ENCODE measurements at regions not wholly inside any gene's neighbourhood (a gene's known extent, or its start where the extent isn't known, plus 50 kb on each side); places are given as distances from the start of the nearest gene placed in this dataset.

DNA sequence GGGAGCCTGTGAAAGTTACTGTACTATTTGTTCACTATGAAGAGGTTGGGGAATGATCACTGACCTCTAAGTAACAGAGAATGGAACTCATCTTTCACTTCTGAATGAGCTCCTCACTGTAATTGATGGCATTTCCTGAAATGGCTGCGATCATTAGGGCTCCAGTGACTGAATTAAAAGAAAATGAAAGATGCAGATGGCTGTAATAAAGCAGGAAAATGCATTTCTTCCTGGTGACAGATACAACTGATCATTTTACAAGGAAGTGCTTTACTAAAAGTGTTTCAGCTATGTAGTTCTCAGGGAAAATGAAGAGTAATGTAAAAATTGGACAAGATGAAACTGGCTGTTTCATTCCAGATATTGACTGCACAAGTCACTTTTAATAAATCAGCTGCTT, 1200.6 kb upstream of the NUDT12 start:
- no peak for DNase-seq (ENCODE audit: low spot score)

DNA sequence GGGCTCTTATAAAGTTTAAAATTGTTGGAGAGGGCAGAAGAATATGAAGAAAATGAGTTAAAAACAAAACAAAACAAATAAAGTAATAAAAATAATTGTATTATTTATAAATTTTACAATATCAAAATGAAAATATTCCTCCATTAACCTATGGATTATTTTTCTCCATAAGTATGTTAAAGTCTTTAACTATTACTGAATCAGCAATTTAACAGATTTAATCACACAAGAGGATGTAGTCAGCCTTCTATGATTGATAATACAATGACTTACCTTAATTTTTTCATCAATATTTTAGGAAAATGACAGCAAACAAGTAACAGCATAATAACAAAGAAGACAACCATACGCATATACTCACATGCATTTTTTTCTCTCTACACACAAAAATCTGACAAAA, 1195.3 kb upstream of the NUDT12 start:
- DNase-seq (ENCODE audit: low spot score): no peak

DNA sequence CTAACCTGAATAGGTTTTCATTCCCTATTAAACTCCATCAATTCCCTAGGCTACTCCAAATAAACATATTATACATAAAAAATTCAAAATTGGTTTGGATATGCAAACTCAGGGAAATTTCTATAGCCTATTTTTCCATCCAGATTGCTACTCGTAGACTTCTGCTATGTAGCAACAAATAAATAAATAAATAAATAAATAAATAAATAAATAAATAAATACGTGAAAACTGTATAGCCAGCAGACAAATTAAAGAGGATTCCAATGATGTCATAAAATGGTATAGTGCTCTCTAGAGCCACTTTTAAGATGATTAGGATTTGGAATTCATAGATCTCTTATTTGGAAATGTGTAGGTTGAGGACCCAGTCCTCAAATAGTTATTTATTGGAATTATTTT, 1193.2 kb upstream of the NUDT12 start:
- no peak for DNase-seq (ENCODE audit: low spot score)

DNA sequence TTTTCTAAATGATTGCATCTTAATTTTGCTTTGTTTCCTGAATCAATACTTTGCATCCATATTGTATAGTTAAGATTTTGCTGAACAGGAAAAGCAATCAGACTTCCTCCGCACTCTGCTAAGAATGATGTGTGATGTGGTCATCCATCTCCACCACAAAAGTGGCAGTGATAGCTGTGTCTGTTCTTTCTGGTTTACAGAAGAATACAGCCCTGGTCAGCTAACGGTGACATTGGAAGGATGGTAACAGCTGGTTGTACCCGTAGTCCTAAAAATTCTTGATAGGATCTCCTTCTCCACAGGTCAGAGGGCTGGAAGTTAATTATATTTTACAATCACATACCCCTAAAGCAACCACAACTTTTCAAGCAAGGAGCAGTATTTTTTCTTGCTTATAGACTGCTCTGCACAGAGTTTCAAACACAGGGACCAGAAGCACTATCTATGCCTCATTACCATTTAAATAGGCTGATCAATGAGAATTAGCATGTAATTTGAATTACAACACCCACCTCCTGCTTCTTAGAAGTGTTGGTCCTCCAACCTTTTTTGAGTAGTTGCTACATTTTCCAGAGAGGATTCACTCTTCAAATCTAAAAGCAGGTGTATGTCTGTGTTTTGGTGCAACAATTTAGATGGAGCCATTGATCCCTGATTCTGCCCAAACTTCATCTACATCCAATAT, 1191.9 kb upstream of the NUDT12 start:
- DNase-seq (ENCODE audit: low spot score): no peak

DNA sequence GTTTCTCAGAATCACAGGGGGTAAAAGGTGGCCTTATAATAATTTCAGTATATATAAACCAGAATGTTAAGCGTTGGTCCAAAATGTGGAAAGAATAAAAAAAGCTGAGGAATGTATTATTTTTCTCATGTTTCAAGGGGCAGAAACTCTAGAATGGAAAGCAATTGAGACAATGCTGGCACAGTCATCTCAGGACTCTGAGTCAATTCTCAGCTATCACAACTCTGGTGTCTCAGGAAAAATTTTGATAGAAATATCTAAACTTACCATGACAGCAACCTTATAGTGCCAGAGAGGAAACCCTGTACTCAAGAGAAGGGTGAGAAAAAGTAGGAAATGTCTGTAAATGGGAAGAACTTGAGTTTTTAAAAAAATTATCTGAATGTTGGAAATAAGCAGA, 1189.4 kb upstream of the NUDT12 start:
- DNase-seq (ENCODE audit: low spot score): no peak

DNA sequence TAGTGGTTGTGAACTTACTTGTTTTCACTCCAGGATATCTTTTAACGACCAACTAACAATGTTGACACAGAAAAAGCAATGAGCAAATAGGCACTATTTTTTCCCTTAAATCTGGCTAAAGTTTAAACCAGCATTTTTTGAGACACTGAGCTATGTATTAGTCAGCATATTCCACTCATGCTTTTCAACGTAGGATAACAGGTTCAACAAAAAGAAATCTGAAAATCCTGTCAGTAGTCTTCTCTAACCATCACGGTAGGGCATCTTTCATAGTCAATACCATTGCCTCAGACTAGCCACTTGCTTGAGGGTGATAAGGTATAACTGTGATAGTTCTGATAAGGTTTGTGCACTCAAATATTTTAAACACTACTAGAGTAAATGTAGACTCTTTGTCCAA, 1177.3 kb upstream of the NUDT12 start:
- DNase-seq (ENCODE audit: low spot score): no peak

DNA sequence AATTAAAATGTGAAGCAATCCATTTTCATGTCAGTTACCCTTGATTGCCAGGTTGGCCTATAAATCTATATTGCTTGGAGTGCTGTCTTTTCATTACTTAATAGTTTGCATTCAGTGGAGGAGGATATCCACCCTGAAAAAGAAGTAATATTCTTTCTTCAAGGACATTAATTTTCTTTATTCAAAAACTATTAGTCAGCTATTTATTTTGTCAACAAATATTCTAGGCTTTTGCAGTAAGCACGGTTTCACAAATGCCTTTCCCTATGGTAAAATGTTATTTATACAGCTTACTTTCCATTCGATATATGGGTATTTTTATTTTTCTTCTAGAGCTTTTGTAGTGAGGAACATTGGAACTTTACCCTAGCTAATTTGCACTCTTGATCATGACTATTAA, 1176.9 kb upstream of the NUDT12 start:
- no peak for DNase-seq (ENCODE audit: low spot score)

DNA sequence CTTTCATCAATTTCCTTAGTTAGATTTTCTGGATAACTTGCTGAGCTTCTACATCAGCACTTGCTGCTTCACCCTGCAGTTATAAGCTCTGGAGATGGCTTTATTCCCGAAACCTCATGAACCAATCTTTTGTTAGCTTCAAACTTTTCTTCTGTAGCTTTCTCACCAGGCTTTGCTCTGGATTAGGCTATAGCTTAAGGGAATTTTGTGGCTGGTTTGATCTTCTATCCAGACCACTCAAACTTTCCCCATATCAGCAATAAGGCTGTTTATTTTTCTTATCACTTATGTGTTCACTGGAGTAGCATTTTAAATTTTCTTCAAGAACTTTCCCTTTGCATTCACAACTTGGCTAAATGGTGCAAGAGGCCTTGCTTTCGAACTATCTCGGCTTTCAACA, 1173.5 kb upstream of the NUDT12 start:
- no peak for DNase-seq (ENCODE audit: low spot score)

DNA sequence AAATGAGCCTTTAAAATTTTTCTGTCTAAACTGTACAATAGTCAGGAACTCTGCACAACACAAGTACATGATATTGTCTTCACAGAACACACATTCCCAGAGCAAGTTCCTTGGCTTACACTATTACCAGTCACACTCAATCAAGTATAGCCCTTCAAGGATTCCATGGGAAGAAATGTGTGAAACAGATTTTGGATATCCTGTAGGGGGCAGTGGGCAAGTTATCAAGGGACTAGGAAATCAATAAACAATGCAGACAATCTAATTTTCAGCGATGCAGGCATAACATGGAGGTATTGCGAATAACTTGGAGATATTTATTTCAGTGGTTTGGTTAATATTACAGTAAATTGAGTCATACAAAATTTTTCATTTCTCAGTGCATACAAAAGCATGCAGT, 1171.5 kb upstream of the NUDT12 start:
- DNase-seq (ENCODE audit: low spot score): no peak

DNA sequence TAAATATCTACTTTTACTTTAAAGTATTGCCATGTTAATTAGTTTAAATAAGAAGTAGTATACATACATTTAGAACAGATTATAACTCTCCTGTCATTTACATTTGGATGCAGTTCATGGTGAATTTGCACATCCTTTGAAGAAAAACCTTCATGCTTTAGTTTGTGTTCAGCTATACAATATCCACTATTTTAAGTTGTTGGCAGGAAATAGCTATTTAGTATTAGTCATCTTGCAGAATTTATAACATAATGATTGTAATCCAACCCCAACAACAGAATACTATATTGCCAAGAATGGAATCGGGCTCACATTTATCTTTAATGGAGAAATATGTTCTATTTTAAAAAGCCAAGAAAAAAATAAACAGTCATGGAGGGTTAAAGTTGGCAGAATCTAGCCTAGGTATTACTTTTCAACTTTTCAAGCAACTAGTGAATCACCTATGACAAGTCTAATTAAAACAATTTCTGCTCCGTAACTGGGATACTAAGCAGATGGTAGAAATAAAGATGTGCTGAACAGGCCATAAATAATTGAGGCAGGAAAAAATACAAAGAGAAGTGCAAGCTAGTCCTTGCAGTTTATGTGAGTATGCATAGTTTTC, 1170.6 kb upstream of the NUDT12 start:
- no peak for DNase-seq (ENCODE audit: low spot score)

DNA sequence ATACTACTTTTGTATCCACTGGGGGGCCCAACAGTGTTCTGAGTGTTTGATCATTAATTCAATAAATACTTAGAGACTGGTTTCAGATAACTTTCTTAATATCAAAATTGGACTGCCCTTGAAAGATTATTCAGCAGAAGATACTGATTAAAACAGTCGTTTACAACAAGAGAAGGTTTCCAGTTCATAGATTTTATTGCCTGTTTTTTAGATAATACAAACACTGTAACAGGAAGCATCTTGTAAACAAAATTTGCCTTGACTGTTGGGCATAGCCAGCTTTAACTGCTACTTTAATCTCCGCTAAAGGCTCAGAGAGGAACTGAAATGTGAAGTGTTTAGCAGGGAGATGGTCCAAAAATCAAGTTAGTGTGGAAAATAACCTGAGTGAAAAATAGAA, 1168.7 kb upstream of the NUDT12 start:
- no peak for DNase-seq (ENCODE audit: low spot score)

DNA sequence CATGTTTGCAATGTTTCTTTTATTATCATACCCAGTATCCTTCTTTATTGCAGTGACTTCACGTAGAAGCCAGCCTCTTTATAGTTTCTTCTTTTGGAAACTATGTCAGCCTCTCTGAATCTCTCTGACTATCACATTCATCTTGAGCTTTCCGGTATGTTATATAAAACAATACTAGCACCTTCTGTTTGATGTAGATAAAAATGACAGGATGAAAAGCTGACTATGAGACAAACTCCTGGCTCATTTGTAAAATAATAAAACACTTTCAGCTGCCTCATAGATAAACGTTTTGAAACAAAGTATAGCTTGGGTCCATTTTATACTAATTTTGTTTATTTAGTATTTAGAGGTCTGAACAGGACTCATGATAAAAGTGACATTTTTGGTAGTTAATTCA, 1145.4 kb upstream of the NUDT12 start:
- no peak for DNase-seq (ENCODE audit: low spot score)

DNA sequence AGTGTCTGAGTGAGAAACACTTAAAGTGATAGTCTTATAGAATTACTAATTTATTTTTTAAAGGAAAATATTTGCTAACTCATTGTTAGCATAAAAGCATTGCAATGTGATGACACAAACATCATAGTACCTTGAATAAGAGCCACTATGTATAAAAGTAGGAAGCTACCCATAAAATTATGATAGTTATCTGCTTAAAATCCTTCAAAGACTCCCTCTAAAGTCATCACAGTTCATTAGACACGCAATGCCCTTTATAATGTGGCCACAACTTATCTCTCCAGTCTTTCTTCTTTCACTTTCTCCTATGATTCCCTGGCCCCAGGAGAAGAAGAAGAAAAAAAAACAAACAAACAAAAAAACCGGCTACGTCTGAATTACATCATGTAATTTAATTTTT, 1144.0 kb upstream of the NUDT12 start:
- DNase-seq (ENCODE audit: low spot score): no peak

DNA sequence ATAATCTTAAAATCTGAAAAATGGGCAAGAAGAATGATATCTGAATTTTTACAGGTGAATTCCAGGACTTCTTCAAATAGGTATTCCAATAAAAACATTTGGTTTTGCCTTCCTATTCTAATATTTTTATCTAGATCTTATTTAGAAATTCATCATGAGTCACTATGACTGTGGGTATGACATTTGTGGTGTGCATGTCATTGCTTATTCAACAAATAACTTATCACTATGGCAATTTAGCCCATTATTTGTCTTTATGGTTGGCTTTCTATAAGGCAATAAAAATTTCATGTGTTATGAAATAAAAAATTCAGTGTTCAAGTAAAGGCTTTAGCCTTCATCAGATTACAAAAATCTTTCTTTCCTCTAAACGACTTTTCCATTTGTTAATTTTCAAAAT, 1139.6 kb upstream of the NUDT12 start:
- DNase-seq (ENCODE audit: low spot score): no peak

DNA sequence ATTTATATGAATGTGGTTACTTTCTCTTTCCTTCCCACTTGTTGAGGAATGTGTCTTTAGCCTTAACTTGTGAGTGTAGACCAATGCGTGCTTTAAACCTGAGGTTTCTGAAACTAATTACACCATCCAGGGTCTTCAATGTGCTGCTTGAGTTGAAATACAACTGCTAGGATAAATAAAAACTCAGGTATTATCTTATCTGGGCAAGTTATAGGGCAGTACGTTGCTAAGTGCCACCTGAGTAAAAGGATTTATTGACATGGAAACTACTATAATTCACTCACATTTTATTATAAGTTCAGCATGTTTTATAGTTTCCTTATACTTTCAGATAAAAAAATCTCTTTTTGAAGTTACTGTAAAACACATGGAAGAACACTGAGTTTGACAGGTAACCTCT, 1136.8 kb upstream of the NUDT12 start:
- DNase-seq (ENCODE audit: low spot score): no peak

DNA sequence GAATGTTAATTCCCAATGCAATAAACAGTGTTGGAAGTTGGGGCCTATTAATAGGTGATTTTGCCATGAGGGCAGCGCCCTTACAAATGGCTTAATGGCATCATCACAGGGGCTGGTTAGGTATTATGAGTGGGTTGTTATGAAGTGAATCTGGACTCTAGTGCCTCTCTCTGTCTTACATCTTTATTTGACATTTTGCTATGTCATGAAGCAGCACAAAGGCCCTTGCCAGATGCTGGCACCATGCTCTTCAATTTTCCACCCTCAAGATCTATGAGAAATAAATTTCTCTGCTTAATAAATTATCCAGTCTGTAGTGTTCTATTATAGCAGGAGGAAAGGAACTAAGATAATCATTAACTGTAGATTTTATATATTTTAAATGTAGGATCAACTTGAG, 1098.7 kb upstream of the NUDT12 start:
- no peak for DNase-seq (ENCODE audit: low spot score)

DNA sequence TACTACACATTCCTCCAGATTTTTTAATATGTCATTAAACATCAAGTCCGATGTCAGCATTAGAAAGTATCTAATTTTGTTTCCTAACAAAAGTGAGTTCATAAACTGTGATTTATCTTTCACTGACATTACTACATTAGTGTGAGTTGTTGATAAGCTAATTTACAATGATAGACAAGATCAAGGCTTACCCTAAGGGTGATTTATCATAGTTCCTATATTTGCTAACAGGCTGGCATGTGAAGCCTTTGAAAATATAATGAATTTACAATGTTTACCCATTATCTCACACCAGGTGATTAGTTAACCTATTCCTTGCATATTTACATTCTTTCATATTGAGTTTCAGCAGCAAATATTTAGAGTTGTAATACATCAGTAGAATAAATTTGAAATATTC, 1096.9 kb upstream of the NUDT12 start:
- no peak for DNase-seq (ENCODE audit: low spot score)

DNA sequence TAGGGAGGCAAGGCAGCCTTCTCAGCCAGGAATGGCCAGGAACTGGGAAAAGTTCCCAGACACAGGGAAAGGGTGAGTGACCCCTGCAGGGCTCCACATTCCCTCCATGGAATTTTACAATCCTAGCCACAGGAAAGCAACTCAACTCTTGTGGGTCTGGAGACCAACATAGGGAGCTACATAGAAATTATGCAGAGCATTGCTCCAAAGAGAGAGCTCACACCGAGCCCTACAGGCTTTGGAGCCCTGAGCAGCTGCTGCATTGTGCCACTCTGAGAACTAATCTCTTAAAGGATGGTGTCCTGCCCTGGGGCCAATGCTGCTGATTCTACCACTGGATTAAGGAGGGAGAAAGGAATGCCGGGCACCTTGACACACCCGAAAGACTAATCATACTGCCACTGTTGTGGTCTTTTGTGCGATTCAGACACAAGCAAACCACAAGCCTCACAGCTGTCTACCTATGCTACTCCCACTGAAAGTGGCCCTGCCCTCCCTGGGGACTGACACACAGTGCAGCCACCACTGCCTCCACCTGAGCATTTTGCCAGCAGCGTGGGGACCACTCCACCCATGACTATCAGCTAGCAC, 1089.8 kb upstream of the NUDT12 start:
- no peak for DNase-seq (ENCODE audit: low spot score)

DNA sequence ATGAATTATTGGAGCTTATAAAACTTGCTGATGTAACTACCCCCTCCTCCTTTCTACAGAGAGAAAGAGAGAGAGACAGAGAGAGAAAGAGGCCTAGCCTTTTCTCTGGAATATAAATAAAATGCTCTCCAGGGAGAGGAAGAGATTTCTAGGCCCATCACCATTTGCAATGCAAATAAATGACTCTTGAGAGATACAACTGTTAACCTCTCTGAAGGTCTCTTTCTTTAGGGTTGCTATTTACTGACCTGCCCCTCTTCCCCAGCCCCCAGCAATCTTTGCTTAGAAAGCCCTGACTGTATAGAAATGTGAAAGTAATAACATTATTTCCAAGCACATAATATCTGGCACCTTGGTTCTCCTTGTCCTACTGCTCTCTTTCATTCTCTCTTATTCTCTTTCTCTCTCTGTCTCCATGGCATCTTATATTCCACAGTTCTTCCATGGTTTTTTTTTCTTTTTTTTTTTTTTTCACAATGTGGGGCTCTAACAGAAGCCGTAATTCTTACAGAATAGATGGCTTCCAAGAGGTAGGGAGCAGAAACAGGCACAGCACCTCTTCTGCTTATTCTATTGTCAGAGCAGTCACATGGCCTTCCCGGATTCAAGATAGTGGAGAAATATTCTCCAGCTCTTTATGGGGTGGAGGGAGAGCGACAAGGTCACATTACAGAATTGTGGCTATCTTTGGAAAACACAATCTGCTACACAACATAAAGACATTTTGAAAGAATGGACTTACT, 1087.9 kb upstream of the NUDT12 start:
- DNase-seq (ENCODE audit: low spot score): no peak

DNA sequence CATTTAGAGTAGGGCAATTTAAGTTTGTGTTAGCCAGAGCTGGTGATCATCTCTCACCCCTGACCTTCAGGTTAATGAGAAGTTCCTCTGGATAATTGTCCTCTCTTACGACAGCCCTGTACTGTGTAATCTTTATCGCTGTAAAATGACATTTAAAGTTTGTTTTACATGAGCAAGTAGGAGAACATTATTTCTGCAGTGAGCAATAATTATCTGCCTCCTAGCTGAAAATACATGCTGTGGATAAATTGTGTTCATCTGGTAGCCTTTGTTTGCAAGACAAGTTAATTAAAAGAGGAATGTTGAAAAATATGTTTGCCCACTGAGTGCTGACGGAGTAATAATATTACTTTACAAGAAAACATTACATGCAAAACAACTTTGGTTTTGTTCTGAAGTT, 1083.8 kb upstream of the NUDT12 start:
- DNase-seq (ENCODE audit: low spot score): no peak

DNA sequence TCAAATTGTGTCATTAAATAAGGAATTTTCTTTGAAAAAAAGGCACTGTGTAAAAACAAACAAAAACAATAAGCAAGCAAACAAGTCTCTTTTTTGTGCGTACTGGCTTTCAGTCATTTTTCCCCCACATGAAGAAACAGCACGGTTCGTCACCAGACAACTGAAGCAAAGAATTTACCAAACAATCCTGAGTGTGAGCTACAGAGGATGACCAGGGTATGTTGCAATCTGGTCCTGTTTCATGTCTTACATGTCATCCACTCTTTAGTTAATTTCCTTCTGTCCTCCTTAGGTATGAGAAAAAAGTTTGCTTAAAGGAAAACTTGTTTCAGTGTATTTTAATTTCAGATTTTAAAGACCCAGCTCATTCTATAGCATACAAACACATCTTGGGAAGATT, 1080.7 kb upstream of the NUDT12 start:
- DNase-seq (ENCODE audit: low spot score): no peak

DNA sequence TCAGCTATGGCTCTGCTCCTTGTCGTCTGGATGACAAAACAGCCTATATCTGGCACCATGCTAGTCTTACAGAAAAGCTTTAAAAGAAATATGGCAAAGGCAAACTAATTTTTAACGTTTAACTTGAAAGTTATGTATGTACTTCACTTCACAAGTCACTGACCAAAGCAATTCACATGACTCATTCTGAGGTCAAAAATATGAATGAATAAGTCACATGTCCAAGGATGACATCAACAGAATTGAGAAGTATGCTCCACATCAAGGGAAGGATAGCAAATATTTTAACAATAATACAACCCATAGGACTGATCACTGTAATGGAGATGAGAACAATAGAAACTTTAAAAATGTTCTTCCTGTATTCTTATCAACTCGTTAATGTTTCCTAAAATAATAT, 1072.6 kb upstream of the NUDT12 start:
- DNase-seq (ENCODE audit: low spot score): no peak

DNA sequence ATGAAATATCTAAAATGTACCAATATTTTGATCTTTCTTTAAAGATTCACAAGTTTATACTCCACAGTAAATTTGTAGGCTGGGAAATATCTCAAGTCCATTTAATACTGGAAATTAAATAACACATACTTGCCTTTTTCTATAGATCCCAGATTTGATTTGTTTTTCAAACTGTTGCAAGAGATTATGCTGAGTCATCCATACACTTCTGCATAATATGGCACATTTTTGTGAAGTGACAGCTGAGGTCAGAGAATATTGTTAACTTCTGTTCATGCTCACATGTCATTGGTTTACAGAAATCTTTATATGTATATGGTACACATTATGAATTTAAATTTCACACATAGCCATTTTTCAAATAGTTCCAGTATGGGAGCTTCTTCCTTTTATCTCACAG, 1066.3 kb upstream of the NUDT12 start:
- no peak for DNase-seq (ENCODE audit: low spot score)
